Epithelial cell of esophagus (primary cell): ENCODE measurements at regions not wholly inside any gene's neighbourhood (a gene's known extent, or its start where the extent isn't known, plus 50 kb on each side); places are given as distances from the start of the nearest gene placed in this dataset.

ENCODE experiments used
- DNase-seq: peaks from one replicate; pipeline ENCODE4 v3.0.0; 2010; ENCODE audit warnings: low read depth
- H3K4me3 ChIP-seq: 2 replicates; pipeline ENCODE4 v1.5.1; 2011; ENCODE audit warnings: mild to moderate bottlenecking, low read length, control low read depth
- CTCF ChIP-seq: IDR thresholded peaks from 2 replicates; pipeline ENCODE4 v1.5.1; 2011; ENCODE audit warnings: low read depth, mild to moderate bottlenecking, low read length, control low read depth, inconsistent platforms; ENCODE audit not compliant: insufficient read depth; ENCODE audit errors: missing control alignments

DNA sequence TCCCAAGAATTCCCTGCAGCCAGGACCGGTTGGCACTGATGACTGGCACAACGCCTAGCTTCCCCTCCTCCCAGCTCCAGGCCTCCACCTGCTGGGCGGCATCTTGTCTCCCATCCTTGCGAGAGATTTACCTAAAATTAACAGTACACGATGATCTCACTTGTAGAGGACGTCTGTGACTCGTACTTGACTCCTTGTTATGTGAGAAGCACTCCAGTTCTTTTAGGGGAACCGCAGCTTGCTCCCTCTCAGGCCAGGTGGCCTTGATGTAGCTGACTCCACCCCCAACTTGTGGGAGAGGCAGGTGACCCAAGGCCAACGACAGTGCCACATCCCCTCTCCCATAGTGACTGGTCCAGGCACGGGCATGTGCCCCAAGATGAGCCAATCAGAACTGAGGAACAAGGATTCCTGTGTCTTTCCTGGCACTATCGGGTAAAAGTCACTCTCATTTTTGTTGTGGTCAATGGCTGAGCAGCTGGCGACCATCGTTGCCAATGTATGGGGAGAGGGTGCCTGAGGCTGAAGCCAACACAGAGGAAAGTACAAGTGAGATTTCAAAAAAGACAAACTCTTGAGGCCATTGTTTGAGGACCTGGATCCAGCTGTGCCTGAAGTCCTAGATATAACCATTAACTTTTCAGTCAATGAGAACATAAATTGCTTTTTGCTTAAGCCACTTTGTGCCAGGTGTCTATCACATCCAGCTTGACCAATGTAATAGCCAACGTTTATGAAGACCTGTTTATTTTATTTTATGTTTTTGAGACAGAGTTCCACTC lies 208.7 kb downstream of the RBM19 start:
- no peak for TF ChIP-seq CTCF
- H3K4me3 ChIP-seq: no peak overlapping the region
- DNase-seq: peak; percentile 11

DNA sequence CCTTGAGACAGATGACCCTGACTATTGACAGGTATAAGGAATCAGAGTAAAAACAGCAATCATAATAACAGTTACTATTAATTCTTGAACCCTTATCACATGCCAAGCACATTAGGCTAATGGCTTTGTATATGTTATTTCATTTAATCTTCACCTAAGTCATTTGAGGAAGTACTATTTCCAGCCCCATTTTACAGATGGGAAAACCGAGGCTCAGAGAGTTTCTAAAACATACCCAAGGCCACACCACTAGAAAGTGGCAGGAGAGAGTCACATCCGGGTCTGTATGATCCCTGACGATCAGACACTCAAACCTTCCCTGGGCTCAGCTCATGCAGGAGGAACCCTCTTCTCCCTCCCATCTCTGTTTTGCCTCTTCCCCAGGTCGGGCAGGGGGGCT lies 209.5 kb downstream of the RBM19 start:
- no peak for TF ChIP-seq CTCF
- no peak for DNase-seq
- no peak overlapping the region for H3K4me3 ChIP-seq

DNA sequence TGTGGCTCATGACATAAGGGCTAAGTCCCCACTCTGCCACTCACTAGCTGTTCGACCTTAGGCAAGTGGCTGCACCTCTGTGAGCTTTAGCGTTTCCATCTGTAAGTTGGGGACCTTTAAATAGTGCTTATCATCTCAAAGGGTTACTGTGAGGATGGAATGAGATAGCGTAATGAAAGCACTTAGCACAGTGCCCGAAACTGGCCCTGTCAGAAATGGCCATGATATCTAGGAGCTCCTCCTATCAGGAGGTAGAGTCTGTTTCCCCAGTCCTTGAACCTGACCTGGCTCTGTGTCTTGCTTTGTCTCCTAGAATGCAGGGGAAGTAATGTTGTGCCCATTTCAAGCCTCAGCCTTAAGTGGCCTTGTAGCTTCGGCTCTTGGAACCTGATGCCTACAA lies 211.0 kb downstream of the RBM19 start:
- no peak overlapping the region for H3K4me3 ChIP-seq
- no peak for DNase-seq
- TF ChIP-seq CTCF: no peak

GRCh38 chr12:113751513-113751912 lies 214.6 kb downstream of the RBM19 start:
- TF ChIP-seq CTCF: no peak
- DNase-seq: no peak
- H3K4me3 ChIP-seq: no peak overlapping the region

- no peak overlapping the region for H3K4me3 ChIP-seq
- DNase-seq: no peak
- TF ChIP-seq CTCF: no peak
These were observed 216.7 kb downstream of the RBM19 start for GRCh38 chr12:113749433-113749815.

DNA sequence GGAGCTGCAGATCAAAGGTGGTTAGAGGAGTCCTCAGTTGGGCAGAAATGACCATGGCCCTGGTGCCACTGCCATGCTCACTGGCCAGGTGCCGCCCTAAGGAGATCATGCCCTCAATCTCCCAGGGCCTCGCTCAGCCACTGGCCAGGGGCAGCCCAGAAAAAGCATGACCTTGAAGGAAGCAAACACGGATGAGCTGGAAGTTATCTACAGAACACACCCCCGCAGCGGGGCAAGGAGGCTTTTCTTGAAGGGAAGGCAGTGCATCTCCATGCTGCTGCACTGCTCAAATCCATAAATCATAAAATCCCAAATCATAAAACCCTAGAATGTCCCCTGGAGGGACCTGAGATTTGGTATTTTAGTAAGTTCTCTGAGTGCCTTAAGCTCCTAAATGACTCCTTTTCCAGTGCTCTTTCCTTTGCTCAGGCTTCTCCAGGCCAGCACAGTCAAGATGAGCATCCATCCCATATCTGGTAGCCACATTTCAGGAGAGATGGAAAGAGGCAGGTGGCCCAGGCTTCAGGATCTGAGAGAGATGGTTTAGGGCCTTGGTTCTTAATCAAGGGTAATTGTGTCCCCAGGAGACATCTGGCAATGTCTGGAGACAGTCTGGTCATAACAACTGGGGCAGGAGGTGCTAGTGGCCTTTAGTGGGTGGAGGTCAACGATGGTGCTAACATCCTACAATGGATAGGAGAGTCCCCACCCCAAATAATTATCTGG lies 217.3 kb downstream of the RBM19 start:
- H3K4me3 ChIP-seq: no peak overlapping the region
- DNase-seq: no peak
- TF ChIP-seq CTCF: no peak

DNA sequence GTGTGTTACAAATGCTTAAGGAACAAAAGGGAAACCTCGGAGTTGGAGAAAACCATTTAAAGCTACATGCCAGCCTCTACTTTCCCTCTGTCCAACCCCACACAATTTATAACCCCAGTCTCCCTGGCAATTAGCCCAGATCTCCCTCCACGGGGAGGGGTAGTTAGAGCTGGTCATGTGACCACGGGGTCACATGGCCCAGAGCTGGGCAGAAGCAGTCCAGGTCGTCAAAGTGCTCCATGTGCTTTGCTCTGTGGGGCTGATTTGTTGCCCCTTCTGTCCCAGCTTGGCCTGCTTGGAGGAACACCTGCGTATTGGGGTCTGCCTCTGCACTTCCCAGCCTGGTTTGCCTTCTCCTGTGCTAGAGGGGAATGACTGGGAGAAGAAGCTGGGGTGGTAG lies 219.1 kb downstream of the RBM19 start:
- no peak for TF ChIP-seq CTCF
- no peak for DNase-seq
- H3K4me3 ChIP-seq: no peak overlapping the region
